HCT116 (cell line): ENCODE measurements at regions not wholly inside any gene's neighbourhood (a gene's known extent, or its start where the extent isn't known, plus 50 kb on each side); places are given as distances from the start of the nearest gene placed in this dataset.

Source experiments
- ATAC-seq: fragments of 200-7000 bp; cut with Tn5 transposase; 2 replicates; pipeline ENCODE4 v1.9.1; 2020; ENCODE audit warnings: mild to moderate bottlenecking, moderate library complexity
- BruUV-seq: library from RNA; stranded (reverse); fragments of 400-500 nt; replicated peaks from 2 replicates; lab custom pipeline; 2021; lab: Mats Ljungman, UMichigan
- CTCF ChIA-PET: fragments of 300-600 bp; sonication (Branson Sonifier 250); formaldehyde crosslinking; loops from one replicate; lab custom pipeline; 2021; ENCODE audit warnings: antibody characterized with exemption; lab: Charles Lee
- POLR2A ChIA-PET: fragments of 300-600, 350-600 bp; sonication (Branson Sonifier 250); formaldehyde crosslinking; loops from one replicate; lab custom pipeline; 2021; ENCODE audit warnings: antibody characterized with exemption; lab: Charles Lee
- RAD21 ChIA-PET, 2 experiments: fragments of 300-600 bp; sonication (Branson Sonifier 250); formaldehyde crosslinking; loops; one replicate each; lab custom pipeline; 2023; ENCODE audit warnings: low total read pairs in 2 of 2; ENCODE audit not compliant: uncharacterized antibody in 2 of 2, unreplicated experiment in 2 of 2, low non-redundant PET in 1 of 2; lab: Charles Lee
- DNase-seq: peaks from one replicate; pipeline ENCODE4 v3.0.0-alpha.2; 2010; ENCODE audit warnings: low read depth, low spot score
- H2AFZ ChIP-seq: fragments of 200-600 bp; shearing (Covaris generic), sonication (generic); 2 replicates; pipeline ENCODE4 v1.6.1; 2017; ENCODE audit warnings: low read depth, mixed run types, mixed read lengths, antibody characterized with exemption, low read length; ENCODE audit not compliant: poor library complexity, severe bottlenecking
- H3K27ac ChIP-seq: 2 replicates; pipeline ENCODE4 v1.5.1; 2012; ENCODE audit warnings: low read depth, low read length
- H3K27me3 ChIP-seq: fragments of 200-600 bp; sonication (generic); 2 replicates; pipeline ENCODE4 v1.6.1; 2016; ENCODE audit warnings: mixed run types, low read length, mixed read lengths; ENCODE audit not compliant: insufficient read depth
- H3K36me3 ChIP-seq, 2 experiments: fragments of 200-500 bp in 1 of 2; fragments of 200-600 bp in 1 of 2; sonication (Bioruptor generic) in 1 of 2; sonication (generic) in 1 of 2; 2 replicates each; pipeline versions ENCODE4 v1.5.1 to v1.6.1; 2014 to 2016; ENCODE audit warnings: low read length in 2 of 2, inconsistent platforms in 1 of 2, mixed read lengths in 1 of 2, mixed run types in 1 of 2; ENCODE audit not compliant: insufficient read depth in 2 of 2, control insufficient read depth in 1 of 2
- H3K4me1 ChIP-seq, 2 experiments: fragments of 200-600 bp in 1 of 2; sonication (generic) in 1 of 2; 2 replicates each; pipeline versions ENCODE4 v1.5.1 to v1.6.1; 2012 to 2017; ENCODE audit warnings: low read length in 2 of 2, inconsistent platforms in 1 of 2, mild to moderate bottlenecking in 1 of 2, mixed read lengths in 1 of 2, mixed run types in 1 of 2, moderate library complexity in 1 of 2; ENCODE audit not compliant: insufficient read depth in 2 of 2, control insufficient read depth in 1 of 2
- H3K4me2 ChIP-seq: fragments of 200-600 bp; sonication (generic); 2 replicates; pipeline ENCODE4 v1.6.1; 2017; ENCODE audit warnings: mixed run types, low read length, mixed read lengths
- H3K4me3 ChIP-seq, 2 experiments: fragments of 200-600 bp in 1 of 2; sonication (generic) in 1 of 2; replicated peaks in 1 of 2; 2 replicates each; pipeline ENCODE4 v1.5.1; 2011 to 2016; ENCODE audit warnings: low read length in 2 of 2, control low read depth in 1 of 2, low read depth in 1 of 2, mild to moderate bottlenecking in 1 of 2, mixed read lengths in 1 of 2, mixed run types in 1 of 2
- H3K79me2 ChIP-seq: fragments of 200-600 bp; sonication (generic); 2 replicates; pipeline ENCODE4 v1.6.1; 2017; ENCODE audit warnings: mild to moderate bottlenecking, mixed run types, low read length, moderate library complexity, mixed read lengths; ENCODE audit not compliant: insufficient read depth
- H3K9ac ChIP-seq: fragments of 200-600 bp; sonication (generic); 2 replicates; pipeline ENCODE4 v1.6.1; 2016; ENCODE audit warnings: low read length, mixed read lengths
- H3K9me2 ChIP-seq: fragments of 200-600 bp; sonication (generic), shearing (Covaris generic); 2 replicates; pipeline ENCODE4 v1.6.1; 2017; ENCODE audit warnings: mixed run types, mild to moderate bottlenecking, moderate library complexity; ENCODE audit not compliant: insufficient read depth
- H3K9me3 ChIP-seq, 2 experiments: fragments of 200-500 bp in 1 of 2; fragments of 200-600 bp in 1 of 2; sonication (Bioruptor generic) in 1 of 2; sonication (generic) in 1 of 2; 2 replicates each; pipeline ENCODE4 v1.6.1; 2014 to 2017; ENCODE audit warnings: low read length in 2 of 2, mixed read lengths in 2 of 2, inconsistent platforms in 1 of 2, low read depth in 1 of 2, mild to moderate bottlenecking in 1 of 2, mixed run types in 1 of 2, moderate library complexity in 1 of 2; ENCODE audit not compliant: control insufficient read depth in 1 of 2, insufficient read depth in 1 of 2
- H4K20me1 ChIP-seq: fragments of 200-600 bp; sonication (generic), shearing (Covaris generic); 2 replicates; pipeline ENCODE4 v1.6.1; 2017; ENCODE audit warnings: mixed run types, mild to moderate bottlenecking, moderate library complexity; ENCODE audit not compliant: insufficient read depth
- CTCF ChIP-seq, 3 experiments: fragments of 200-600 bp in 1 of 3; sonication (generic) in 1 of 3; IDR thresholded peaks in 2 of 3; conservative IDR thresholded peaks in 1 of 3; 2 replicates each; pipeline ENCODE4 v1.5.1; 2012 to 2017; ENCODE audit warnings: low read depth in 2 of 3, low read length in 2 of 3, antibody characterized with exemption in 1 of 3, borderline replicate concordance in 1 of 3, control low read depth in 1 of 3, mild to moderate bottlenecking in 1 of 3, mixed read lengths in 1 of 3, mixed run types in 1 of 3, moderate library complexity in 1 of 3; ENCODE audit not compliant: insufficient read depth in 1 of 3
- ELF1 ChIP-seq: IDR thresholded peaks from 2 replicates; pipeline ENCODE4 v1.6.1; 2012; ENCODE audit warnings: low read depth, borderline replicate concordance
- EZH2phosphoT487 ChIP-seq: fragments of 200-600 bp; IDR thresholded peaks from 2 replicates; pipeline ENCODE4 v1.6.1; 2018; ENCODE audit warnings: antibody characterized with exemption, borderline replicate concordance
- FOSL1 ChIP-seq: IDR thresholded peaks from 2 replicates; pipeline ENCODE4 v1.6.1; 2012; ENCODE audit warnings: low read depth
- RAD21 ChIP-seq: IDR thresholded peaks from 2 replicates; pipeline ENCODE4 v1.6.1; 2012; ENCODE audit warnings: low read depth, mild to moderate bottlenecking
- SRF ChIP-seq: IDR thresholded peaks from 2 replicates; pipeline ENCODE4 v1.6.1; 2012; ENCODE audit warnings: low read depth
- ZNF274 ChIP-seq: fragments of 200-500 bp; sonication (Bioruptor generic); IDR thresholded peaks from 2 replicates; pipeline ENCODE4 v1.6.1; 2014; ENCODE audit warnings: mild to moderate bottlenecking, low read depth, low read length, inconsistent platforms
- intact Hi-C: fragments of 100-400 bp; cut with micrococcal nuclease; formaldehyde crosslinking; loops from 2 replicates; pipeline ENCODE4 v1.10.0; 2022

- TF ChIP-seq CTCF (IDR thresholded peaks at IDR 0.05 in 2 of 3, conservative IDR thresholded peaks at IDR 0.05 in 1 of 3; ENCODE audit: borderline replicate concordance in 1 of 3, insufficient read depth in 1 of 3, low read depth in 2 of 3, low read length in 2 of 3): no peak
Measured at GRCh38 chr18:78620326-78620725, 359.3 kb upstream of the SALL3 start (continued).

GRCh38 chr18:78621141-78621755 lies 358.4 kb upstream of the SALL3 start:
- Histone ChIP-seq H3K4me2 (no peak overlapping the region), H3K4me3 (no peak overlapping the region), H4K20me1 (no peaks in the 10 kb centered on the region), H3K79me2 (no peaks in the 10 kb centered on the region), H3K27me3 (no peaks in the 10 kb centered on the region), H3K36me3 (no peaks in the 10 kb centered on the region), H2AFZ (no peak overlapping the region), H3K4me1 (no peaks in the 10 kb centered on the region), H3K9ac (no peak overlapping the region), H3K9me2 (no peaks in the 10 kb centered on the region), H3K9me3 (peaks cover 0 to 6% of the 10 kb centered on the region in 2 experiments; a peak in 2 of 4 replicates), H3K27ac (no peak overlapping the region)
- TF ChIP-seq ZNF274: no peak
- no peak for TF ChIP-seq RAD21
- no peak for TF ChIP-seq FOSL1
- TF ChIP-seq ELF1: no peak
- TF ChIP-seq SRF: no peak
- no peak for TF ChIP-seq EZH2phosphoT487
- intact Hi-C loops: no loop called here
- ATAC-seq (no peak), DNase-seq (no peak)
- ChIA-PET CTCF (no interaction called here), POLR2A (no interaction called here), RAD21 (no interaction called here)
- no TSS peak for BruUV-seq
